Adrenal gland (tissue), 5 donors: ENCODE measurements at regions not wholly inside any gene's neighbourhood (a gene's known extent, or its start where the extent isn't known, plus 50 kb on each side); places are given as distances from the start of the nearest gene placed in this dataset.

Experiments
- CTCF ChIP-seq, 6 experiments: fragments of 450-650 bp in 4 of 6; fragments of 200-600 bp in 2 of 6; sonication (generic) in 1 of 6; IDR thresholded peaks; 1 replicate in 5 of 6; 2 replicates in 1 of 6; pipeline versions ENCODE4 v1.5.1 to v1.8.0; 2016 to 2021; ENCODE audit warnings: antibody characterized with exemption in 6 of 6, mild to moderate bottlenecking in 2 of 6, moderate library complexity in 1 of 6
- POLR2A ChIP-seq, 2 donors: fragments of 450-650 bp; IDR thresholded peaks; one replicate each; pipeline ENCODE4 v1.6.1; 2017; ENCODE audit warnings: antibody characterized with exemption in 2 of 2, mild to moderate bottlenecking in 2 of 2, moderate library complexity in 1 of 2
- donor health status: DM: no; HTN: no; CAD: no.

GRCh38 chr7:149664666-149665065 is 108.7 kb downstream of the ZNF467 start:
- no peak for TF ChIP-seq POLR2A (IDR thresholded peaks at IDR 0.05)
- TF ChIP-seq CTCF (IDR thresholded peaks at IDR 0.05), result no peak
